ENCODE measurements at regions not wholly inside any gene's neighbourhood (a gene's known extent, or its start where the extent isn't known, plus 50 kb on each side); places are given as distances from the start of the nearest gene placed in this dataset.

- H3K4me2 ChIP-seq = no peak overlapping the region
- no peaks in the 10 kb centered on the region for H4K20me1 ChIP-seq (ENCODE audit: insufficient read depth)
- H3K27ac ChIP-seq = no peak overlapping the region
- H3K36me3 ChIP-seq (ENCODE audit: insufficient read depth) = no peaks in the 10 kb centered on the region
- H3K27me3 ChIP-seq (ENCODE audit: insufficient read depth, low read depth) = no peaks in the 10 kb centered on the region
- no peaks in the 10 kb centered on the region for H3K79me2 ChIP-seq (ENCODE audit: insufficient read depth, low read depth)
- H2AFZ ChIP-seq (ENCODE audit: low read depth) = no peak overlapping the region
- TF ChIP-seq CTCF (conservative IDR thresholded peaks at IDR 0.05; ENCODE audit: low read depth, low read length) = no peak
- H3K4me3 ChIP-seq (IDR thresholded peaks at IDR 0.05; ENCODE audit: insufficient read depth, low read depth, low read length) = no peak overlapping the region
- no peak overlapping the region for H3K9ac ChIP-seq
- no peaks in the 10 kb centered on the region for H3K4me1 ChIP-seq (ENCODE audit: low read depth, poor library complexity, severe bottlenecking)
Measured at GRCh38 chr1:198075296-198075695, 81.5 kb upstream of the NEK7 start.

- no peak overlapping the region for H3K9ac ChIP-seq
- H3K36me3 ChIP-seq (ENCODE audit: insufficient read depth) = no peaks in the 10 kb centered on the region
- H3K4me2 ChIP-seq = no peak overlapping the region
- H3K4me3 ChIP-seq (IDR thresholded peaks at IDR 0.05; ENCODE audit: insufficient read depth, low read depth, low read length) = no peak overlapping the region
- H4K20me1 ChIP-seq (ENCODE audit: insufficient read depth) = no peaks in the 10 kb centered on the region
- H3K27me3 ChIP-seq (ENCODE audit: insufficient read depth, low read depth) = no peaks in the 10 kb centered on the region
- no peak overlapping the region for H2AFZ ChIP-seq (ENCODE audit: low read depth)
- H3K79me2 ChIP-seq (ENCODE audit: insufficient read depth, low read depth) = no peaks in the 10 kb centered on the region
- no peak overlapping the region for H3K27ac ChIP-seq
- TF ChIP-seq CTCF (conservative IDR thresholded peaks at IDR 0.05; ENCODE audit: low read depth, low read length) = no peak
- no peaks in the 10 kb centered on the region for H3K4me1 ChIP-seq (ENCODE audit: low read depth, poor library complexity, severe bottlenecking)
Measured at GRCh38 chr1:198079432-198079951, 77.3 kb upstream of the NEK7 start.

GRCh38 chr1:198082576-198082975, 74.2 kb upstream of the NEK7 start:
- no peak for TF ChIP-seq CTCF (conservative IDR thresholded peaks at IDR 0.05; ENCODE audit: low read depth, low read length)
- no peak overlapping the region for H3K27ac ChIP-seq
- H3K36me3 ChIP-seq (ENCODE audit: insufficient read depth) = no peaks in the 10 kb centered on the region
- H3K9ac ChIP-seq = no peak overlapping the region
- no peaks in the 10 kb centered on the region for H4K20me1 ChIP-seq (ENCODE audit: insufficient read depth)
- no peak overlapping the region for H2AFZ ChIP-seq (ENCODE audit: low read depth)
- H3K4me3 ChIP-seq (IDR thresholded peaks at IDR 0.05; ENCODE audit: insufficient read depth, low read depth, low read length) = no peak overlapping the region
- no peak overlapping the region for H3K4me2 ChIP-seq
- H3K79me2 ChIP-seq (ENCODE audit: insufficient read depth, low read depth) = no peaks in the 10 kb centered on the region
- H3K4me1 ChIP-seq (ENCODE audit: low read depth, poor library complexity, severe bottlenecking) = no peaks in the 10 kb centered on the region
- no peaks in the 10 kb centered on the region for H3K27me3 ChIP-seq (ENCODE audit: insufficient read depth, low read depth)

- no peaks in the 10 kb centered on the region for H3K79me2 ChIP-seq (ENCODE audit: insufficient read depth, low read depth)
- no peak overlapping the region for H3K27ac ChIP-seq
- no peak overlapping the region for H3K9ac ChIP-seq
- no peaks in the 10 kb centered on the region for H3K27me3 ChIP-seq (ENCODE audit: insufficient read depth, low read depth)
- H2AFZ ChIP-seq (ENCODE audit: low read depth) = no peak overlapping the region
- no peak overlapping the region for H3K4me3 ChIP-seq (IDR thresholded peaks at IDR 0.05; ENCODE audit: insufficient read depth, low read depth, low read length)
- no peak overlapping the region for H3K4me2 ChIP-seq
- H3K4me1 ChIP-seq (ENCODE audit: low read depth, poor library complexity, severe bottlenecking) = peaks cover 5% of the 10 kb centered on the region
- no peaks in the 10 kb centered on the region for H3K36me3 ChIP-seq (ENCODE audit: insufficient read depth)
- no peak for TF ChIP-seq CTCF (conservative IDR thresholded peaks at IDR 0.05; ENCODE audit: low read depth, low read length)
- no peaks in the 10 kb centered on the region for H4K20me1 ChIP-seq (ENCODE audit: insufficient read depth)
Measured at GRCh38 chr1:198083549-198083948, 73.2 kb upstream of the NEK7 start.
